CD14-positive monocyte (primary cell): ENCODE measurements at regions not wholly inside any gene's neighbourhood (a gene's known extent, or its start where the extent isn't known, plus 50 kb on each side); places are given as distances from the start of the nearest gene placed in this dataset.

Source experiments
- DNase-seq, 3 donors: peaks; one replicate each; pipeline ENCODE4 v3.0.0-alpha.2; 2011 to 2022
- H2AFZ ChIP-seq: 2 replicates; pipeline ENCODE4 v1.6.0; 2012; ENCODE audit warnings: mild to moderate bottlenecking, low read depth, low read length, inconsistent platforms; ENCODE audit not compliant: insufficient read depth, poor library complexity, severe bottlenecking
- H3K27ac ChIP-seq, 2 donors: 1 replicate in 1 of 2; 2 replicates in 1 of 2; pipeline ENCODE4 v1.5.1; 2012 to 2013; ENCODE audit warnings: low read length in 2 of 2, control low read depth in 1 of 2, inconsistent platforms in 1 of 2, low read depth in 1 of 2, mild to moderate bottlenecking in 1 of 2
- H3K27me3 ChIP-seq, 2 donors: one replicate each; pipeline versions ENCODE4 v1.6.0 to v1.6.1; 2011 to 2013; ENCODE audit warnings: low read length in 2 of 2; ENCODE audit not compliant: control insufficient read depth in 2 of 2, insufficient read depth in 2 of 2
- H3K36me3 ChIP-seq, 2 donors: replicated peaks in 1 of 2; 1 replicate in 1 of 2; 2 replicates in 1 of 2; pipeline versions ENCODE4 v1.5.1 to v1.6.1; 2012 to 2013; ENCODE audit warnings: low read length in 2 of 2, control low read depth in 1 of 2, inconsistent platforms in 1 of 2, mild to moderate bottlenecking in 1 of 2; ENCODE audit not compliant: insufficient read depth in 2 of 2, control insufficient read depth in 1 of 2
- H3K4me1 ChIP-seq, 2 donors: 1 replicate in 1 of 2; 2 replicates in 1 of 2; pipeline versions ENCODE4 v1.5.1 to v1.6.1; 2012 to 2013; ENCODE audit warnings: low read length in 2 of 2, control low read depth in 1 of 2, inconsistent platforms in 1 of 2, mild to moderate bottlenecking in 1 of 2, moderate library complexity in 1 of 2; ENCODE audit not compliant: insufficient read depth in 2 of 2, control insufficient read depth in 1 of 2
- H3K4me2 ChIP-seq: replicated peaks from 2 replicates; pipeline ENCODE3; 2012; ENCODE audit warnings: low read length, moderate library complexity, mild to moderate bottlenecking; ENCODE audit not compliant: poor library complexity, severe bottlenecking; ENCODE audit errors: extremely low read depth
- H3K4me3 ChIP-seq, 3 experiments: fragments of 200-600 bp in 1 of 3; sonication (generic) in 1 of 3; replicated peaks in 1 of 3; 1 replicate in 2 of 3; 2 replicates in 1 of 3; pipeline ENCODE4 v1.5.1; 2011 to 2013; ENCODE audit warnings: low read length in 3 of 3, mild to moderate bottlenecking in 3 of 3, control low read depth in 2 of 3, low read depth in 2 of 3, inconsistent platforms in 1 of 3, moderate library complexity in 1 of 3
- H3K79me2 ChIP-seq: 2 replicates; pipeline ENCODE4 v1.6.0; 2012; ENCODE audit warnings: mild to moderate bottlenecking, control low read depth, inconsistent platforms, low read length, moderate library complexity; ENCODE audit not compliant: insufficient read depth
- H3K9ac ChIP-seq: 2 replicates; pipeline ENCODE4 v1.6.0; 2017; ENCODE audit warnings: low read length, mild to moderate bottlenecking; ENCODE audit not compliant: insufficient read depth, poor library complexity, severe bottlenecking
- H3K9me3 ChIP-seq, 2 donors: replicated peaks in 1 of 2; 1 replicate in 1 of 2; 2 replicates in 1 of 2; pipeline versions ENCODE4 v1.5.1 to v1.6.1; 2012 to 2013; ENCODE audit warnings: low read length in 2 of 2, control low read depth in 1 of 2; ENCODE audit not compliant: control insufficient read depth in 1 of 2, insufficient read depth in 1 of 2
- H4K20me1 ChIP-seq: 2 replicates; pipeline ENCODE4 v1.6.0; 2012; ENCODE audit warnings: mild to moderate bottlenecking, low read length, control low read depth, moderate library complexity; ENCODE audit not compliant: insufficient read depth
- H3K27ac Mint-ChIP-seq, 7 donors: one replicate each; pipeline ENCODE4 v1.8.0; 2020; ENCODE audit warnings: mild to moderate bottlenecking in 7 of 7, mixed read lengths in 7 of 7, moderate library complexity in 6 of 7, inconsistent platforms in 2 of 7
- H3K27me3 Mint-ChIP-seq, 3 donors: one replicate each; pipeline ENCODE4 v1.8.0; 2021 to 2022; ENCODE audit warnings: low read depth in 3 of 3, mild to moderate bottlenecking in 3 of 3, mixed read lengths in 3 of 3, moderate library complexity in 3 of 3, inconsistent platforms in 1 of 3
- H3K36me3 Mint-ChIP-seq, 2 donors: one replicate each; pipeline ENCODE4 v1.8.0; 2020; ENCODE audit warnings: mixed read lengths in 2 of 2, inconsistent platforms in 1 of 2, mild to moderate bottlenecking in 1 of 2
- H3K4me1 Mint-ChIP-seq: one replicate; pipeline ENCODE4 v1.8.0; 2020; ENCODE audit warnings: mild to moderate bottlenecking, mixed read lengths
- H3K4me3 Mint-ChIP-seq, 2 donors: one replicate each; pipeline ENCODE4 v1.8.0; 2020; ENCODE audit warnings: mild to moderate bottlenecking in 2 of 2, mixed read lengths in 2 of 2, moderate library complexity in 1 of 2
- H3K9me3 Mint-ChIP-seq, 7 donors: one replicate each; pipeline ENCODE4 v1.8.0; 2020 to 2022; ENCODE audit warnings: mixed read lengths in 7 of 7, mild to moderate bottlenecking in 6 of 7, moderate library complexity in 6 of 7, inconsistent platforms in 2 of 7
- WGBS: methylation state at CpG from one replicate; pipeline ENCODE4 v1.1.5; 2013; ENCODE audit warnings: missing lambda C conversion rate; ENCODE audit not compliant: insufficient coverage; 5-methylcytosine and 5-hydroxymethylcytosine counted together
- intact Hi-C, 2 donors: fragments of 100-400 bp; cut with micrococcal nuclease; formaldehyde crosslinking; loops; one replicate each; pipeline versions ENCODE4 v1.15.0 to v1.15.1; 2023
- TF ChIP-seq, protein P1 (sequence below): fragments of 200-600 bp; IDR thresholded peaks from one replicate; pipeline ENCODE4 v1.8.0; 2022; ENCODE audit warnings: antibody characterized with exemption, mild to moderate bottlenecking

- H3K27me3 ChIP-seq: no peaks in the 10 kb centered on the region
- H2AFZ ChIP-seq: no peak overlapping the region
- no peak overlapping the region for H3K4me3 ChIP-seq
- no peaks in the 10 kb centered on the region for H4K20me1 ChIP-seq
- no peaks in the 10 kb centered on the region for H3K4me1 ChIP-seq
- H3K36me3 Mint-ChIP-seq: no peaks in the 10 kb centered on the region
- H3K4me2 ChIP-seq: no peak overlapping the region
- no peak for DNase-seq
- no peak overlapping the region for H3K9ac ChIP-seq
- H3K4me3 Mint-ChIP-seq: no peak overlapping the region
- H3K27me3 Mint-ChIP-seq: peaks cover 0 to 1% (median 0%) of the 10 kb centered on the region in 3 donors
- H3K36me3 ChIP-seq: no peaks in the 10 kb centered on the region
- intact Hi-C loops: no loop called here
- no peaks in the 10 kb centered on the region for H3K4me1 Mint-ChIP-seq
- H3K27ac Mint-ChIP-seq: no peak overlapping the region
- H3K9me3 ChIP-seq: no peaks in the 10 kb centered on the region
- H3K79me2 ChIP-seq: no peaks in the 10 kb centered on the region
- H3K9me3 Mint-ChIP-seq: peaks cover 0 to 6% (median 3%) of the 10 kb centered on the region in 7 donors
- TF ChIP-seq, protein P1, sequence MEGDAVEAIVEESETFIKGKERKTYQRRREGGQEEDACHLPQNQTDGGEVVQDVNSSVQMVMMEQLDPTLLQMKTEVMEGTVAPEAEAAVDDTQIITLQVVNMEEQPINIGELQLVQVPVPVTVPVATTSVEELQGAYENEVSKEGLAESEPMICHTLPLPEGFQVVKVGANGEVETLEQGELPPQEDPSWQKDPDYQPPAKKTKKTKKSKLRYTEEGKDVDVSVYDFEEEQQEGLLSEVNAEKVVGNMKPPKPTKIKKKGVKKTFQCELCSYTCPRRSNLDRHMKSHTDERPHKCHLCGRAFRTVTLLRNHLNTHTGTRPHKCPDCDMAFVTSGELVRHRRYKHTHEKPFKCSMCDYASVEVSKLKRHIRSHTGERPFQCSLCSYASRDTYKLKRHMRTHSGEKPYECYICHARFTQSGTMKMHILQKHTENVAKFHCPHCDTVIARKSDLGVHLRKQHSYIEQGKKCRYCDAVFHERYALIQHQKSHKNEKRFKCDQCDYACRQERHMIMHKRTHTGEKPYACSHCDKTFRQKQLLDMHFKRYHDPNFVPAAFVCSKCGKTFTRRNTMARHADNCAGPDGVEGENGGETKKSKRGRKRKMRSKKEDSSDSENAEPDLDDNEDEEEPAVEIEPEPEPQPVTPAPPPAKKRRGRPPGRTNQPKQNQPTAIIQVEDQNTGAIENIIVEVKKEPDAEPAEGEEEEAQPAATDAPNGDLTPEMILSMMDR: no peak
- no peak overlapping the region for H3K27ac ChIP-seq
These were observed 309.1 kb downstream of the LMBRD1 start for GRCh38 chr6:69487688-69488087.

GRCh38 chr6:69466979-69467570, 329.7 kb downstream of the LMBRD1 start:
- 92% methylated on average over 24 of the region's 26 CpGs for WGBS
- Histone ChIP-seq H3K9ac (no peak overlapping the region), H2AFZ (no peak overlapping the region), H3K27me3 (no peaks in the 10 kb centered on the region), H3K27ac (no peak overlapping the region), H3K4me1 (no peaks in the 10 kb centered on the region), H3K9me3 (peaks cover 12 to 26% of the 10 kb centered on the region in 2 donors), H3K4me3 (no peak overlapping the region), H3K4me2 (no peak overlapping the region), H3K79me2 (no peaks in the 10 kb centered on the region), H4K20me1 (no peaks in the 10 kb centered on the region), H3K36me3 (no peaks in the 10 kb centered on the region)
- H3K27ac Mint-ChIP-seq: no peak overlapping the region
- peaks cover 0 to 3% (median 0%) of the 10 kb centered on the region in 3 donors for H3K27me3 Mint-ChIP-seq
- H3K36me3 Mint-ChIP-seq: no peaks in the 10 kb centered on the region
- H3K4me3 Mint-ChIP-seq: no peak overlapping the region
- H3K4me1 Mint-ChIP-seq: no peaks in the 10 kb centered on the region
- peaks cover 3 to 27% (median 13%) of the 10 kb centered on the region in 7 donors for H3K9me3 Mint-ChIP-seq
- DNase-seq: no peak
- intact Hi-C loops: no loop called here
- TF ChIP-seq, protein P1: no peak
